ENCODE measurements at regions not wholly inside any gene's neighbourhood (a gene's known extent, or its start where the extent isn't known, plus 50 kb on each side); places are given as distances from the start of the nearest gene placed in this dataset.
"Not testable (repeated sequence)": the region's sequence is repeated elsewhere in the genome, so short reads cannot be mapped to it uniquely, and the experiment has no call there.

DNA sequence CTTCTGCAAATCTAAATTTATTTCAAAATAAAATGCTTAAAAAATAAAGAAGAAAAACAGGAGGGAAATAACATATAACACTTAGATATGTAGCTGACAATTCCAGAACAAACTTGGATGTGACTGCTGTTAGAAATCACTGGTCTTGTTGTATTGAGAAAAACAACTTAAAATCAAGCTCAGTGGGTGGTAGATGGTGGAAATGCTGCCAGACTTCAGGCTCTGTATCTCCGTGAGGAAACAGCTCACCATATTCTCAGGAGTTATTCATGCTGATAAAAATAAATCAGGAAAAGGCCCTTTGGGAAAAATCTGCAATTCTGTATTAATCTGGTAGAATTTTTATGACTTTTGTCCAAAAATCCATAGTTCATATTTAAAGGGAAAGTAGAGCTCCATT, 477.6 kb downstream of the RAP2B start:
- Histone ChIP-seq H3K4me3 (replicated peaks in 1 of 4; ENCODE audit: control extremely low read depth in 1 of 4, insufficient read depth in 1 of 4, low read depth in 3 of 4, low read length in 4 of 4) (no peak overlapping the region), H2AFZ (ENCODE audit: low read length) (no peak overlapping the region), H3K36me3 (ENCODE audit: control insufficient read depth, insufficient read depth, low read length) (no peaks in the 10 kb centered on the region), H3K27ac (ENCODE audit: insufficient read depth, low read length) (no peak overlapping the region), H3K4me2 (ENCODE audit: extremely low read depth, insufficient read depth, low read length) (no peak overlapping the region), H3K9ac (ENCODE audit: insufficient read depth, low read length) (no peak overlapping the region), H3K79me2 (ENCODE audit: control insufficient read depth, insufficient read depth, low read length) (no peaks in the 10 kb centered on the region), H4K20me1 (ENCODE audit: control insufficient read depth, extremely low read depth, insufficient read depth, low read length) (no peaks in the 10 kb centered on the region), H3K4me1 (ENCODE audit: control insufficient read depth, extremely low read depth, insufficient read depth, low read length) (no peaks in the 10 kb centered on the region), H3K9me3 (ENCODE audit: control insufficient read depth, insufficient read depth, low read depth, low read length) (no peaks in the 10 kb centered on the region), H3K27me3 (ENCODE audit: control insufficient read depth, insufficient read depth, low read length) (no peaks in the 10 kb centered on the region)
- TF ChIP-seq, protein P1, sequence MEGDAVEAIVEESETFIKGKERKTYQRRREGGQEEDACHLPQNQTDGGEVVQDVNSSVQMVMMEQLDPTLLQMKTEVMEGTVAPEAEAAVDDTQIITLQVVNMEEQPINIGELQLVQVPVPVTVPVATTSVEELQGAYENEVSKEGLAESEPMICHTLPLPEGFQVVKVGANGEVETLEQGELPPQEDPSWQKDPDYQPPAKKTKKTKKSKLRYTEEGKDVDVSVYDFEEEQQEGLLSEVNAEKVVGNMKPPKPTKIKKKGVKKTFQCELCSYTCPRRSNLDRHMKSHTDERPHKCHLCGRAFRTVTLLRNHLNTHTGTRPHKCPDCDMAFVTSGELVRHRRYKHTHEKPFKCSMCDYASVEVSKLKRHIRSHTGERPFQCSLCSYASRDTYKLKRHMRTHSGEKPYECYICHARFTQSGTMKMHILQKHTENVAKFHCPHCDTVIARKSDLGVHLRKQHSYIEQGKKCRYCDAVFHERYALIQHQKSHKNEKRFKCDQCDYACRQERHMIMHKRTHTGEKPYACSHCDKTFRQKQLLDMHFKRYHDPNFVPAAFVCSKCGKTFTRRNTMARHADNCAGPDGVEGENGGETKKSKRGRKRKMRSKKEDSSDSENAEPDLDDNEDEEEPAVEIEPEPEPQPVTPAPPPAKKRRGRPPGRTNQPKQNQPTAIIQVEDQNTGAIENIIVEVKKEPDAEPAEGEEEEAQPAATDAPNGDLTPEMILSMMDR (conservative IDR thresholded peaks at IDR 0.05 in 1 of 2, IDR thresholded peaks at IDR 0.05 in 1 of 2; ENCODE audit: low read depth in 1 of 2, low read length in 2 of 2) = no peak
- no peak for TF ChIP-seq EZH2 (IDR thresholded peaks at IDR 0.05; ENCODE audit: low read length, missing control alignments)
- DNase-seq (ENCODE audit: low read depth in 2 of 2) = no peak

DNA sequence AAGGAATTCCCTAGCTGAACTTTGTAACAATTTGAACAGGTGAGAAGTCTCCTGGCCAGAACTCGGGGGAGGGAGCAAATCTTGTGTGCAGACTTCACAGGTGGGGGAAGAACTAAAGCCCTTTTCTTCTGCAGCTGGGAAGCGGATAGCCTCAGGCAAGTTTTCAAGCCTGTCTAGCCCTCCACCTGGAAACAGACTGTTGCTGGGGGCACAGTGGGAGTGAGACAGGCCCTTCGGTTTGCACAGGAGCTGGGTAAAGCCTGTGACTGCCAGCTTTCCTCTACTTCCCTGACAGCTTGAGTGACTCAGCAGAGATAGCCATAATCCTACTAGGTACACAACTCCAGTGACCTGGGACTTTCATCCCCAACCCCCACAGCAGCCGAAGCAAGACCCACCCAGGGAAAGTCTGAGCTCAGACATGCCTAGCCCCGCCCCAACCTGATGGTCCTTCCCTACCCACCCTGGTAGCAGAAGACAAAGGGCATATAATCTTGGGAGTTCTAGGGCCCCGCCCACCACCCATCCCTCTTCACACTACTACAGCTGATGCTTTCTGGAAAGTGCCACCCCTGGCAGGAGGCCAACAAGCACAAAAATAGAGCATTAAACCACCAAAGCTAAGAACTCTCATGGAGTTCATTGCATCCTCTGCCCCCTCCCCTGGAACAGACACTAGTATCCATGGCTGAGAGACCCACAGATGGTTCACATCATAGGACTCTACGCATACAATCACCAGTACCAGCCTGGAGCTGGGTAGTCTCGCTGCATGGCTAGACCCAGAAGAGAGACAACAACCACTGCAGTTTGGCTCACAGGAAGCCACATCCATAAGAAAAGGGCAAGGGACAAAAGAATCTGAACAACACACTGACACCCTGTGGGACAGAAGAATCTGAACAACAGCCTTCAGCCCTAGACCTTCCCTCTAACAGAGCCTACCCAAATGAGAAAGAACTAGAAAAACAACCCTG, 479.0 kb downstream of the RAP2B start:
- no peaks in the 10 kb centered on the region for H3K36me3 ChIP-seq (ENCODE audit: control insufficient read depth, insufficient read depth, low read length)
- no peaks in the 10 kb centered on the region for H3K4me1 ChIP-seq (ENCODE audit: control insufficient read depth, extremely low read depth, insufficient read depth, low read length)
- H3K4me3 ChIP-seq (replicated peaks in 1 of 4; ENCODE audit: control extremely low read depth in 1 of 4, insufficient read depth in 1 of 4, low read depth in 3 of 4, low read length in 4 of 4) = no peak overlapping the region
- no peak for DNase-seq (ENCODE audit: low read depth in 2 of 2)
- no peak for TF ChIP-seq EZH2 (IDR thresholded peaks at IDR 0.05; ENCODE audit: low read length, missing control alignments)
- TF ChIP-seq, protein P1 (conservative IDR thresholded peaks at IDR 0.05 in 1 of 2, IDR thresholded peaks at IDR 0.05 in 1 of 2; ENCODE audit: low read depth in 1 of 2, low read length in 2 of 2) = no peak
- H3K27ac ChIP-seq (ENCODE audit: insufficient read depth, low read length) = no peak overlapping the region
- no peaks in the 10 kb centered on the region for H3K79me2 ChIP-seq (ENCODE audit: control insufficient read depth, insufficient read depth, low read length)
- no peaks in the 10 kb centered on the region for H3K9me3 ChIP-seq (ENCODE audit: control insufficient read depth, insufficient read depth, low read depth, low read length)
- no peak overlapping the region for H3K4me2 ChIP-seq (ENCODE audit: extremely low read depth, insufficient read depth, low read length)
- H2AFZ ChIP-seq (ENCODE audit: low read length) = no peak overlapping the region
- no peak overlapping the region for H3K9ac ChIP-seq (ENCODE audit: insufficient read depth, low read length)
- H3K27me3 ChIP-seq (ENCODE audit: control insufficient read depth, insufficient read depth, low read length) = no peaks in the 10 kb centered on the region
- H4K20me1 ChIP-seq (ENCODE audit: control insufficient read depth, extremely low read depth, insufficient read depth, low read length) = no peaks in the 10 kb centered on the region

DNA sequence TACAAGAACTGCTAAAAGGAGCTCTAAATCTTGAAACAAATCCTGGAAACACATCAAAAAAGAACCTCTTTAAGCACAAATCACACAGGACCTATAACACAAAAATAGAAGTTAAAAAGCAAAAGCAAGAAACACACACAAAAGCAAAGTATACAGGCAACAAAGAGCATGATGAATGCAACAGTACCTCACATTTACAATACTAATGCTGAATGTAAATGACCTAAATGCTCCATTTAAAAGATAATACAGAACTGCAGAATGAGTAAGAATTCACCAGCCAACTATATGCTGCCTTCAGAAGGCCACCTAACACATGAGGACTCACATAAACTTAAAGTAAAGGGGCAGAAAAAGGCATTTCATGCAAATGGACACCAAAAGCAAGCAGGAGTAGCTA, 478.6 kb upstream of the ARHGEF26 start:
- H3K36me3 ChIP-seq (ENCODE audit: control insufficient read depth, insufficient read depth, low read length); H2AFZ ChIP-seq (ENCODE audit: low read length); DNase-seq (ENCODE audit: low read depth in 2 of 2); H3K4me2 ChIP-seq (ENCODE audit: extremely low read depth, insufficient read depth, low read length); H3K9me3 ChIP-seq (ENCODE audit: control insufficient read depth, insufficient read depth, low read depth, low read length); H3K4me3 ChIP-seq (replicated peaks in 1 of 4; ENCODE audit: control extremely low read depth in 1 of 4, insufficient read depth in 1 of 4, low read depth in 3 of 4, low read length in 4 of 4); H3K27me3 ChIP-seq (ENCODE audit: control insufficient read depth, insufficient read depth, low read length); H3K9ac ChIP-seq (ENCODE audit: insufficient read depth, low read length); H3K27ac ChIP-seq (ENCODE audit: insufficient read depth, low read length); H3K79me2 ChIP-seq (ENCODE audit: control insufficient read depth, insufficient read depth, low read length); H4K20me1 ChIP-seq (ENCODE audit: control insufficient read depth, extremely low read depth, insufficient read depth, low read length); H3K4me1 ChIP-seq (ENCODE audit: control insufficient read depth, extremely low read depth, insufficient read depth, low read length): not testable (repeated sequence)

DNA sequence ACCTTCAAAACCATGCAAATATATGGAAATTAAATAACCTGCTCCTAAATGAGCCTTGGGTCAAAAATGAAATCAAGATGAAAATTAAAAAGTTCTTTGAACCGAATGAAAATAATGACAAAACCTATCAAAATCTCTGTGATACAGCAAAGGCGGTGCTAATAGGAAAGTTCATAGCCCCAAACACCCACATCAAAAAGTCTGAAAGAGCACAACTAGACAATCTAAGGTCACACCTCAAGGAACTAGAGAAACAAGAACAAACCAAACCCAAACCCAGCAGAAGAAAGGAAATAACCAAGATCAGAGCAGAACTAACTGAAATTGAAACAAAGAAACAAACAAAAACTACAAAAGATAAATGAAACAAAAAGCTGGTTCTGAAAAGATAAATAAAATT, 477.7 kb upstream of the ARHGEF26 start:
- not testable (repeated sequence) for H3K27ac ChIP-seq (ENCODE audit: insufficient read depth, low read length); H3K79me2 ChIP-seq (ENCODE audit: control insufficient read depth, insufficient read depth, low read length); DNase-seq (ENCODE audit: low read depth in 2 of 2); H3K9ac ChIP-seq (ENCODE audit: insufficient read depth, low read length); H3K36me3 ChIP-seq (ENCODE audit: control insufficient read depth, insufficient read depth, low read length); H3K4me1 ChIP-seq (ENCODE audit: control insufficient read depth, extremely low read depth, insufficient read depth, low read length); H2AFZ ChIP-seq (ENCODE audit: low read length); H3K4me3 ChIP-seq (replicated peaks in 1 of 4; ENCODE audit: control extremely low read depth in 1 of 4, insufficient read depth in 1 of 4, low read depth in 3 of 4, low read length in 4 of 4); H3K9me3 ChIP-seq (ENCODE audit: control insufficient read depth, insufficient read depth, low read depth, low read length); H4K20me1 ChIP-seq (ENCODE audit: control insufficient read depth, extremely low read depth, insufficient read depth, low read length); H3K4me2 ChIP-seq (ENCODE audit: extremely low read depth, insufficient read depth, low read length); H3K27me3 ChIP-seq (ENCODE audit: control insufficient read depth, insufficient read depth, low read length)

Data from fibroblast of lung (primary cell).